Fibroblast of pulmonary artery (primary cell): ENCODE measurements at regions not wholly inside any gene's neighbourhood (a gene's known extent, or its start where the extent isn't known, plus 50 kb on each side); places are given as distances from the start of the nearest gene placed in this dataset.

Source experiments
- DNase-seq: peaks from one replicate; pipeline ENCODE4 v3.0.0-alpha.2; 2010; ENCODE audit warnings: low read depth
- H3K4me3 ChIP-seq: replicated peaks from 2 replicates; pipeline ENCODE4 v1.5.1; 2011; ENCODE audit warnings: low read depth, mild to moderate bottlenecking, control low read depth, low read length, moderate library complexity
- TF ChIP-seq, protein P1 (sequence below): IDR thresholded peaks from 2 replicates; pipeline ENCODE4 v1.5.1; 2011; ENCODE audit warnings: mild to moderate bottlenecking, control low read depth, low read length, inconsistent platforms; ENCODE audit errors: missing control alignments

DNA sequence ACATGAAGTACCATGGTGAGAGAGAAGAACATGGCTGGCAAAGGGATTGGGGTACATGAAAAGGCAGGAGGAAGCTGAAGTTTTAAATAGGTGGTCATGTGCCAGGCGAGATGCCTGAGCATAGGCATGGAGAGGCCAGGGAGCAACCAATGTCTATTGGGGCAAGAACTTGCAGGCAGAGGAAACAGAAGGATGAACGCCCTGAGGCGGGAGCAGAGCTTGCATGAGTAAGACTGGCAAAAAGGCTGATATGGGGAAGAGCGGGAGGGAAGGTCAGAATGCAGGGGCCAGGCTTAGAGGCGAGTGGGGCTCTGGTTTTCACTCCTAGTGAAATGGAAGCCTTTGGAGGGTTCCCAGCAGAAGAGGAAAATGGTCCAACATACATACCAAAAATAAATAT lies 52.5 kb upstream of the VSTM5 start:
- no peak overlapping the region for H3K4me3 ChIP-seq
- TF ChIP-seq, protein P1, sequence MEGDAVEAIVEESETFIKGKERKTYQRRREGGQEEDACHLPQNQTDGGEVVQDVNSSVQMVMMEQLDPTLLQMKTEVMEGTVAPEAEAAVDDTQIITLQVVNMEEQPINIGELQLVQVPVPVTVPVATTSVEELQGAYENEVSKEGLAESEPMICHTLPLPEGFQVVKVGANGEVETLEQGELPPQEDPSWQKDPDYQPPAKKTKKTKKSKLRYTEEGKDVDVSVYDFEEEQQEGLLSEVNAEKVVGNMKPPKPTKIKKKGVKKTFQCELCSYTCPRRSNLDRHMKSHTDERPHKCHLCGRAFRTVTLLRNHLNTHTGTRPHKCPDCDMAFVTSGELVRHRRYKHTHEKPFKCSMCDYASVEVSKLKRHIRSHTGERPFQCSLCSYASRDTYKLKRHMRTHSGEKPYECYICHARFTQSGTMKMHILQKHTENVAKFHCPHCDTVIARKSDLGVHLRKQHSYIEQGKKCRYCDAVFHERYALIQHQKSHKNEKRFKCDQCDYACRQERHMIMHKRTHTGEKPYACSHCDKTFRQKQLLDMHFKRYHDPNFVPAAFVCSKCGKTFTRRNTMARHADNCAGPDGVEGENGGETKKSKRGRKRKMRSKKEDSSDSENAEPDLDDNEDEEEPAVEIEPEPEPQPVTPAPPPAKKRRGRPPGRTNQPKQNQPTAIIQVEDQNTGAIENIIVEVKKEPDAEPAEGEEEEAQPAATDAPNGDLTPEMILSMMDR, result no peak
- no peak for DNase-seq

DNA sequence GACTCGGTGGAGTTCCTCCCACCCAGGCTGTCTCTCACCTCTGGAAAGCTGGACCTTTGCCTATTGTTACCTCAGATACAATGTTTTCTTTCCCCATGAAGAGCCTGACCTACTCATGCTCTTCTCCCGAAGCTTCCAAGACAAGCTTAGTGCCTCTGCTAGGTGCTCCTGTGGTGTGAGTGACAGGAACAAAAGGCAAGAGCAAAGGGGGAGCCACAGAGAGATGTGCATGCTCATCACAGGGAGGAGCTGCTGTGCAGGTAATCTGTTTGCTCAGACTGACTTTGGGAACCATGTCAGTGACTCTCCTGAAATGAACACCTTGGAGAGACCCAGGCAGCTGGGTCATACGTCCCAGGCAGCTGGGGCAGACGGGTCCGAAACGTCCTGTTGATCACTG lies 53.6 kb upstream of the VSTM5 start:
- TF ChIP-seq, protein P1, result no peak
- DNase-seq, result no peak
- H3K4me3 ChIP-seq, result no peak overlapping the region

DNA sequence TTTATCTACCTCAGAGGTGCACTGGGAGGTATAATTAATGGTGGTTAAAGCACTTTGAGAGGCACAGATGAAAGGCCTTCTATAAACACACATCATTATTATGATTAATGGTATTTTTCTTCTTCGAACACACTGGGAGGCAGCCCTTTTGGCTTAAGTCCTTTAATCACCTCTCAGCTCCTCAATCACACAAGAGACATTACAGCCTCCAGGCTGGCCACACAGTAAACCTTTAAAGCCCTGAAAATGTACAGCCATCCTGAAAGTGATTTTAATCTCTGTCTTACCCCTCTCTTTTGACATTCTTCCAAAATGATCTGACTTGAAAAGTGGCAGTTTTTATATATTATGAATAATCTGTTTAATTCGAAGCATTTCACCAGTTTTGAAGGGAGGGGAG lies 54.3 kb upstream of the VSTM5 start:
- no peak overlapping the region for H3K4me3 ChIP-seq
- no peak for DNase-seq
- TF ChIP-seq, protein P1, result no peak

DNA sequence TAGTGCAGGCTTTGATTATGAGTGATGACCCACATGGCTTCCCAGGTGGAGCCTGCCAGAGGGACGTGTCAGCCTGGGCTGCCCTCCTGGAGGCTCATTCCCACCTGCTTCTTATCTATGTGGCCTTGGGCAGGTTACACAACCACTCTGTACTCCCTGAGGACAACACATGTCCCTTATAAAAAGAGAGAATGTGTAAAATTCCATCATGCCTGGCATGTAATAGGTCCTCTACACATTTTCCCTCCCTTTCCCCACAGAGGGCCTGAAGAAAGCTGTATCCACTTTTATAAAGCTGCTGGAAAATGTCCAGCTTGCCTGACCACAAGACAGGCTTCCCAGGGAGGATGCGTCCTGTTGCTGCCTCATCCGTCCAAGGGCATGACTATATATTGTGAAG lies 55.0 kb upstream of the VSTM5 start:
- DNase-seq, result peak; percentile 13
- TF ChIP-seq, protein P1, result no peak
- no peak overlapping the region for H3K4me3 ChIP-seq

DNA sequence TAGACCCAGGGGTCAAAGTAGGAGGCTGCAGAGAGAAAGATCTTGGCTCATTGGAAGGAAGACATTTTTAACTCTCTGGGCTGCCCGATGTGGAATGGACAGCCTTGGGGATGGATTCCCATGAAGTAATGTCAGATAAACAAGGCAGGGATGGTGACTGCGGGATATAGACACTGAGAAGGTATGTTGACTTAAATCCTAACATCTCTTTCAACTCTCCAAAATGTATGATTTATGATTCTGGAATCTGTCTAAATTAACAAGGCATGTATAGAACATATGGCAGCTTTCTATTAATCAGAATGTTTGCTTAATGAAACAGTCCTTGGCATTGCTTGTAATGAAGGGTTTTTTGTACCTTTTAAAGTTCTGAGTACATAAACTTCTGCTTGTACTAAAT lies 56.1 kb upstream of the VSTM5 start:
- no peak for DNase-seq
- H3K4me3 ChIP-seq, result no peak overlapping the region
- TF ChIP-seq, protein P1, result no peak

DNA sequence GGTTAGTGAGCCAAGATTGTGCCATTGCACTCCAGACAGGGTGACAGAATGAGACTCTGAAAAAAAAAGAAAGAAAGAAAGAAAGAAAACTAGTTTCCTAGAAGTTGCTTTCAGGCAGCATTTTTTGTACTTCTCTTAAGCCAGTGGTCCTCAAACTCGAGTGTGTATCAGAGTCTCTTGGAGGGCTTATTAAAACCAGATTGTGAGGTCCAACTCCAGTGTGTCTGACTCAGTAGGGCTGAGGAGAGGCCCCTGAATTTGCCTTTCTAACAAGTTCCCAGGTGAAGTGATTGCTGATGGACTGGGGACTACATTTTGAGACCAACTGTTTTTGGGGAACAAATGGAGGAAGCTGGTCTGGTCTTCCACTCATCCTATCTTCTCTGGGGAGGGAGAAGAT lies 57.5 kb upstream of the VSTM5 start:
- no peak overlapping the region for H3K4me3 ChIP-seq
- TF ChIP-seq, protein P1, result no peak
- DNase-seq, result no peak

DNA sequence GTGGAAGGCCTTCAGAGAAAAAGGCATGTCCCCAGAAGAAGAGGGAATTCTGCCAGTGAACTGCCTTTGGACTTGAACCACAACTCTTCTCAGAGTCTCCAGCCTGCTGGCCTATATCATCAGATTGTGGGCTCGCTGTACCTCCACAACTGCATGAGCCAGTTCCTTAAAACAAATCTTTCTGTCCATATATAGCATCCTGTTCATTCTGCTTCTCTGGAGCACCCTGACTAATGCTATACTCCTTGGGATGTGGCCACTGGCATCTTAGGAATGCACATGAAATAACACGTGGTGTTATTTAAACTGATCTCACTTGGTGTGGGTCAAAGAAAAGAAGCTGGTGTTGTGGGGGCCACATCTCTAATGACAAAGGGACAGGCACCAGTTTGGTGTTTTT lies 58.3 kb upstream of the VSTM5 start:
- DNase-seq, result peak; percentile 71
- TF ChIP-seq, protein P1, result no peak
- no peak overlapping the region for H3K4me3 ChIP-seq
